GM21526 (cell line): ENCODE measurements at regions not wholly inside any gene's neighbourhood (a gene's known extent, or its start where the extent isn't known, plus 50 kb on each side); places are given as distances from the start of the nearest gene placed in this dataset.

Experiments
- ATAC-seq: cut with Tn5 transposase; IDR thresholded peaks from one replicate; pipeline ENCODE4 v1.9.1; 2021; ENCODE audit warnings: moderate library complexity; ENCODE audit not compliant: unreplicated experiment, low FRiP score

GRCh38 chr14:66378712-66379505 lies 107.3 kb upstream of the CCDC196 start:
- no peak for ATAC-seq

- no peak for ATAC-seq
Measured at GRCh38 chr14:66380143-66380542, 106.0 kb upstream of the CCDC196 start.

- ATAC-seq: no peak
Measured at GRCh38 chr14:66381755-66382154, 104.4 kb upstream of the CCDC196 start.

GRCh38 chr14:66383257-66383656 lies 102.9 kb upstream of the CCDC196 start:
- ATAC-seq: no peak

GRCh38 chr14:66383771-66384170 lies 102.4 kb upstream of the CCDC196 start:
- no peak for ATAC-seq

GRCh38 chr14:66388516-66388915 lies 97.7 kb upstream of the CCDC196 start:
- no peak for ATAC-seq

- no peak for ATAC-seq
Measured at GRCh38 chr14:66389481-66389880, 96.7 kb upstream of the CCDC196 start.

GRCh38 chr14:66395300-66395699 lies 90.9 kb upstream of the CCDC196 start:
- ATAC-seq: no peak

GRCh38 chr14:66396164-66396563 lies 90.0 kb upstream of the CCDC196 start:
- ATAC-seq: no peak

- ATAC-seq: no peak
Measured at GRCh38 chr14:66398437-66398836, 87.7 kb upstream of the CCDC196 start.

- ATAC-seq: no peak
Measured at GRCh38 chr14:66401449-66402095, 84.6 kb upstream of the CCDC196 start.

- no peak for ATAC-seq
Measured at GRCh38 chr14:66403183-66403582, 83.0 kb upstream of the CCDC196 start.

- no peak for ATAC-seq
Measured at GRCh38 chr14:66404051-66404545, 82.1 kb upstream of the CCDC196 start.

GRCh38 chr14:66405158-66405557 lies 81.0 kb upstream of the CCDC196 start:
- ATAC-seq: no peak

- ATAC-seq: no peak
Measured at GRCh38 chr14:66413901-66414300, 72.3 kb upstream of the CCDC196 start.

GRCh38 chr14:66414511-66414910 lies 71.7 kb upstream of the CCDC196 start:
- ATAC-seq: no peak

- no peak for ATAC-seq
Measured at GRCh38 chr14:66420251-66421006, 65.7 kb upstream of the CCDC196 start.

- no peak for ATAC-seq
Measured at GRCh38 chr14:66421990-66422946, 63.9 kb upstream of the CCDC196 start.

GRCh38 chr14:66425402-66425801 lies 60.8 kb upstream of the CCDC196 start:
- no peak for ATAC-seq

GRCh38 chr14:66426451-66426850 lies 59.7 kb upstream of the CCDC196 start:
- no peak for ATAC-seq
